ENCODE measurements at regions not wholly inside any gene's neighbourhood (a gene's known extent, or its start where the extent isn't known, plus 50 kb on each side); places are given as distances from the start of the nearest gene placed in this dataset.

DNA sequence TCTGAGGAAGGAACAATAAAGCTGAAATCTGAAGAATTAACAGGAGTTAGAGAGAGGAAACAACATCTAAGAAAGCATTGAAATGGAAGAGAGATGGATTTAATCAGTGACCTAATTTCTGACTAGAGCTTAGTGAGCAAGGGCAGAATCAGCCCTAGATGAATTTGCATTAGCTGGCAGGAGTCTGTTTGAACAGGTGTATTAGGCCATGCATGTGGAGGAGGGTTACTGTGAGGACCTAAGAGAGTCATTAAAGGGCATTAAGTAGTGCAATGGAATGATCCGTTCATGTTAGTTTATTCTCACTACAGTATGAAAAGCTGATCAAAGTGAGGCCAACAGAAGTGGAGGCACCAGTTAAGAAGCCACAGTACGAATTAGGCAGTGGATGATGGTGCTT lies 285.3 kb downstream of the GRB14 start:
- no peak overlapping the region for H2BK120ac ChIP-seq (ENCODE audit: low read depth, low read length)
- no peak for TF ChIP-seq CHD1 (IDR thresholded peaks at IDR 0.05; ENCODE audit: low read depth, low read length)
- TF ChIP-seq, protein P1, sequence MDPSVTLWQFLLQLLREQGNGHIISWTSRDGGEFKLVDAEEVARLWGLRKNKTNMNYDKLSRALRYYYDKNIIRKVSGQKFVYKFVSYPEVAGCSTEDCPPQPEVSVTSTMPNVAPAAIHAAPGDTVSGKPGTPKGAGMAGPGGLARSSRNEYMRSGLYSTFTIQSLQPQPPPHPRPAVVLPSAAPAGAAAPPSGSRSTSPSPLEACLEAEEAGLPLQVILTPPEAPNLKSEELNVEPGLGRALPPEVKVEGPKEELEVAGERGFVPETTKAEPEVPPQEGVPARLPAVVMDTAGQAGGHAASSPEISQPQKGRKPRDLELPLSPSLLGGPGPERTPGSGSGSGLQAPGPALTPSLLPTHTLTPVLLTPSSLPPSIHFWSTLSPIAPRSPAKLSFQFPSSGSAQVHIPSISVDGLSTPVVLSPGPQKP (IDR thresholded peaks at IDR 0.05; ENCODE audit: borderline replicate concordance, low read depth, low read length): no peak
- no peak for TF ChIP-seq FOS (IDR thresholded peaks at IDR 0.05; ENCODE audit: low read depth, low read length)
- TF ChIP-seq, protein P2, sequence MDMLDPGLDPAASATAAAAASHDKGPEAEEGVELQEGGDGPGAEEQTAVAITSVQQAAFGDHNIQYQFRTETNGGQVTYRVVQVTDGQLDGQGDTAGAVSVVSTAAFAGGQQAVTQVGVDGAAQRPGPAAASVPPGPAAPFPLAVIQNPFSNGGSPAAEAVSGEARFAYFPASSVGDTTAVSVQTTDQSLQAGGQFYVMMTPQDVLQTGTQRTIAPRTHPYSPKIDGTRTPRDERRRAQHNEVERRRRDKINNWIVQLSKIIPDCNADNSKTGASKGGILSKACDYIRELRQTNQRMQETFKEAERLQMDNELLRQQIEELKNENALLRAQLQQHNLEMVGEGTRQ (IDR thresholded peaks at IDR 0.05; ENCODE audit: low read depth, low read length): no peak
- TF ChIP-seq, protein P3, sequence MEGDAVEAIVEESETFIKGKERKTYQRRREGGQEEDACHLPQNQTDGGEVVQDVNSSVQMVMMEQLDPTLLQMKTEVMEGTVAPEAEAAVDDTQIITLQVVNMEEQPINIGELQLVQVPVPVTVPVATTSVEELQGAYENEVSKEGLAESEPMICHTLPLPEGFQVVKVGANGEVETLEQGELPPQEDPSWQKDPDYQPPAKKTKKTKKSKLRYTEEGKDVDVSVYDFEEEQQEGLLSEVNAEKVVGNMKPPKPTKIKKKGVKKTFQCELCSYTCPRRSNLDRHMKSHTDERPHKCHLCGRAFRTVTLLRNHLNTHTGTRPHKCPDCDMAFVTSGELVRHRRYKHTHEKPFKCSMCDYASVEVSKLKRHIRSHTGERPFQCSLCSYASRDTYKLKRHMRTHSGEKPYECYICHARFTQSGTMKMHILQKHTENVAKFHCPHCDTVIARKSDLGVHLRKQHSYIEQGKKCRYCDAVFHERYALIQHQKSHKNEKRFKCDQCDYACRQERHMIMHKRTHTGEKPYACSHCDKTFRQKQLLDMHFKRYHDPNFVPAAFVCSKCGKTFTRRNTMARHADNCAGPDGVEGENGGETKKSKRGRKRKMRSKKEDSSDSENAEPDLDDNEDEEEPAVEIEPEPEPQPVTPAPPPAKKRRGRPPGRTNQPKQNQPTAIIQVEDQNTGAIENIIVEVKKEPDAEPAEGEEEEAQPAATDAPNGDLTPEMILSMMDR (conservative IDR thresholded peaks at IDR 0.05; ENCODE audit: low read depth, low read length): no peak
- no peak for TF ChIP-seq RAD21 (IDR thresholded peaks at IDR 0.05; ENCODE audit: low read length)
- no peak for TF ChIP-seq MAFK (IDR thresholded peaks at IDR 0.05; ENCODE audit: low read depth, low read length)
- TF ChIP-seq MAZ (IDR thresholded peaks at IDR 0.05; ENCODE audit: borderline replicate concordance, low read depth, low read length): no peak
- H4K20me1 ChIP-seq (ENCODE audit: insufficient read depth, low read length): no peaks in the 10 kb centered on the region
- no peak overlapping the region for H2AK9ac ChIP-seq (replicated peaks; ENCODE audit: low read depth, low read length, poor library complexity)
- no peaks in the 10 kb centered on the region for H3K79me1 ChIP-seq (ENCODE audit: low read depth in 1 of 2, low read length in 2 of 2)
- dilution Hi-C loops (cut with HindIII; ENCODE audit: low sequenced_read_pairs, unreplicated experiment) (no loop called here), in situ Hi-C loops (cut with MboI; ENCODE audit: low sequenced_read_pairs) (no loop called here), intact Hi-C loops (cut with micrococcal nuclease) (no loop called here)
- no peak overlapping the region for H3K4ac ChIP-seq (ENCODE audit: low read depth, low read length)
- no TSS peak for BruUV-seq (replicated peaks)
- H2BK5ac ChIP-seq (ENCODE audit: low read depth, low read length, poor library complexity, severe bottlenecking): no peak overlapping the region
- 20% methylated on average over 1 of the region's 2 CpGs; no CpG with 5 or more reads in 1 of the 2 experiments for WGBS, 2 experiments (ENCODE audit: extremely low coverage in 2 of 2, insufficient read length in 1 of 2)
- no peaks in the 10 kb centered on the region for H3K36me3 ChIP-seq (ENCODE audit: control insufficient read depth, insufficient read depth, low read length)
- H4K91ac ChIP-seq (ENCODE audit: insufficient read depth, low read depth, low read length): no peak overlapping the region
- H3K9me1 ChIP-seq (ENCODE audit: insufficient read depth, low read length): no peaks in the 10 kb centered on the region
- no peak overlapping the region for H3K56ac ChIP-seq (ENCODE audit: extremely low read depth, insufficient read depth, low read length)
- H3K4me3 ChIP-seq (ENCODE audit: insufficient read depth, low read depth, low read length): no peak overlapping the region
- ChIA-PET CTCF (interaction anchor here (0.5 to 0.6 kb wide), 2 partner anchors 16 to 94 kb away, joined by 3 read pairs; no protein-coding TSS in a partner anchor), POLR2A (ENCODE audit: unreplicated experiment) (no interaction called here)
- no peak overlapping the region for H4K8ac ChIP-seq (ENCODE audit: low read depth in 2 of 2, low read length in 2 of 2)
- ATAC-seq (ENCODE audit: low read depth) (no peak), DNase-seq (no peak)
- H3K9ac ChIP-seq (ENCODE audit: low read depth, low read length): no peak overlapping the region
- H2BK20ac ChIP-seq (ENCODE audit: low read depth, low read length): no peak overlapping the region
- no peak overlapping the region for H2AK5ac ChIP-seq (ENCODE audit: low read depth, low read length)
- no peak overlapping the region for H4K5ac ChIP-seq (ENCODE audit: low read depth, low read length)
- no peak overlapping the region for H3K27ac ChIP-seq (ENCODE audit: insufficient read depth, low read length)
- no peak overlapping the region for H3K14ac ChIP-seq (replicated peaks; ENCODE audit: low read depth, low read length)
- no peak overlapping the region for H3K23ac ChIP-seq (ENCODE audit: low read depth, low read length)
- no peak overlapping the region for H3K4me2 ChIP-seq (ENCODE audit: low read depth, low read length)
- no peaks in the 10 kb centered on the region for H3K27me3 ChIP-seq (ENCODE audit: control insufficient read depth, insufficient read depth, low read length)
- H3K9me3 ChIP-seq (ENCODE audit: control insufficient read depth, insufficient read depth, low read length): no peaks in the 10 kb centered on the region
- H2BK15ac ChIP-seq (ENCODE audit: low read depth, low read length): no peak overlapping the region
- no peaks in the 10 kb centered on the region for H3K4me1 ChIP-seq (ENCODE audit: control insufficient read depth, insufficient read depth, low read length)
- no peak overlapping the region for H2AFZ ChIP-seq (replicated peaks; ENCODE audit: low read length, poor library complexity)
- H3K18ac ChIP-seq (ENCODE audit: low read depth, low read length): no peak overlapping the region

All from IMR-90 (cell line).